Right hindlimb (tissue), 1 donor: ENCODE measurements at regions not wholly inside any gene's neighbourhood (a gene's known extent, or its start where the extent isn't known, plus 50 kb on each side); places are given as distances from the start of the nearest gene placed in this dataset.
"Not testable (repeated sequence)": the region's sequence is repeated elsewhere in the genome, so short reads cannot be mapped to it uniquely, and the experiment has no call there.

Source experiments
- DNase-seq: peaks from one replicate; pipeline ENCODE4 v3.0.0-alpha.2; 2018

DNA sequence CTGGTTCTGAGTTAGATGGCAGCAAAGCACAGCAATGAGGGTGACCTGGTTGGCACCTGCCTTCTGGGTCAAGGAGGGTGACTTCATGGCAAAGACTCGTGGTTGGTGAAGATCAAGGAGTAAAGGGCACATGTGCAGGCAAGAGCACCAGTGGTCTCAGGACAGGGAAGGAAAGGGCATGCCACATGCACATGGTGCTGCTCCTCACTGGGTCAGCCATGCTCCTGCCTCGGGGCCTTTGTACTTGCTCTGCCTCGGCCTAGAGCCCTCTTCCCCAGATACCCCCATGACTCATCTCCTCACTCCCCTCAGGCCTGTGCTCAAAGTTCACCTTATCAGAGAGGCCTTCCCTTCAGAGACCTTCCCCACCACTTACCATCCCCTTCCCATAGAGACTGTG lies 106.7 kb upstream of the KDM7A start:
- no peak for DNase-seq

DNA sequence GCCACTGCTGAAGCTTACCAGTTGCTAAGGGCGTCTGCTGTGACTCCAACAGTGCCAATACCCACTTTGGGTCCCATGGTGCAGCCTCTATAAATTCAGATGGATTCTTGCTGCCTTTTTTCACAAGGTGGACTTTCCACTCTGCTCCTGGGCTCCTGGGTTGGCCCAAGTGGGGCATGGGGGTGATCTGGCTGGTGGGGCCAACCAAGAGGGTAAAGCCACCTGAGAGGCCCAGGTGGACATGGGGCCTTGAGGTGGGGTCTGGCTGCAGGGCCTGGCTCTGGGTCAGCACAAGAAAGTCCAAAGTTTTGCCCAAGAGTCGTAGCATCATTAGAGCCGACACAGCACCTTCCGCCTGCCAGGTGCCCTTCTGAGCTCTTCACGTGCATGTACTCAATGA lies 105.2 kb upstream of the KDM7A start:
- DNase-seq, result no peak

DNA sequence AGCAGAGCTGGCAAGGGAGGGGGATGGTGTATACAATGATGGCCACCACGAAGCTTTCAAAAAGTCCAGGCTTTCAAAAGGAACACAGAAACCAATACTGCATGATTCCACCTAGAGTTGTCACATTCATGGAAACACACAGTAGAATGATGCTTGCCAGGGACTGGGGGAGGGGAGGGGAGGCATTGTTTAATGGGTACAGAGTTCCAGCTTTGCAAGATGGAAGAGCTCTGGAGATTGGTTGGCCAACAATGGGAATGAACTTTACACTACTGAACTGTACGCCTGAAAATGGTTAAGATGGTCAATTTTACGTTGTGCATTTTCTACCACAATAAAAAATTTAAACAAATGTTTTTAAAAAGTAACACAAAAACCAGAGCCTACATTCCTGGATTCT lies 104.5 kb upstream of the KDM7A start:
- DNase-seq, result no peak

DNA sequence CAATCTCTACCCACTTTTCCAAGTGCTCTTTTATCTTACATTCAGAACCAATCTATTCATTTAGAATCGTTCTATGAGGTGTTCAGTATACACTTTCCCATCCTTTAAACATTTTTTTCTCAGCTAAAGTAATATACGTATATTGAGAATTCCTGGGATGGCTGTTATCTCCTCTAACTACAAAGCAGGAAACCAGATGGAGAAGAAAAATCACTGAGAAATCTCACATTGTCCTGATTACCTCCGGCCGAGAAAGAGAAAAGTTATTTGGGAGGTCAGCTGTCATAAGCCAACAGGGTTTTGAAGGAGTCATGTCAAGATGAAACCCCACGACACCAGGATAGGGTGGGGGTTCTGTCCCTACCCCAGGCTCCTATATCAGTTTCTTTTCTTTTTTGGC lies 99.2 kb upstream of the KDM7A start:
- no peak for DNase-seq

DNA sequence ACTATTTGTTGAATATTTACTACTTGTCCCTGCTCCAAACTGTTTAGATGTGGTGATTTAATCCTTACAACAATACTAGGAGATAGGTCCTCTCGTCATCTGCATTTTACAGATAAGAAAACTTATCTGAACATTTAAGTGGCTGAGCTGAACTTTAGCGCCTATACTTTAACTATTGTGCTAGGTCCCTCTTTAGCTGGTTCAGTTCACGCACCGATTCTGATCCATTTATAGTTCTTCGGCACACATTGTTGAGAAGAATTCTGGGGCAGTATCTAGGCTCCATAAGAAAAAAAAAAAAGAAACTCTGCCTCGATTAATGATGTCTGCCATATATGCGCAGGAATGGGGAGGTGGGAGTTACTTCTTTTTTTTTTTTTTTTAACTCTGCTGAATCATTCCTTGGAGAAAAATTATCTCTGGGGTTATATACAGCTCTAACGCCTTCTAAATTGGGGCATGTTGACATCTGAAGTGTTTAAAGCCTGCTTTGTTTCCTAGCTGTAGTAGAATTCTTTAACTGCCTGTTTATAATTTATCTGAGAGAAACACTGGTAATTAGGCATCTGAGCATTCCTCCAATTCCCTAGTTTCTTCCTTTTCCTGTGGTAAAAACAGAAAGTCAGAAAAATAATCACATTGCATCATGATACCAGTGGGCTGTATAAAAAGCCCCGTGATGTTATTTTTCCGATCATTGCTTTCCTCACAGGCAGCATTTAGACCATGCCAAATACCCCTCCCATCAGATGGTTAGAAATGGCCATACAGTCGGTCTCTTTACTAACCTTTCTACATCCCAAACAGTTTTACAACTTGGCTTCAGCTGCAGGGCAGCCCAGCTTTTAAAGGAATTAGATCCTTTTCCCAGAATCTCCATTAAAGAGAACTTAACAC lies 98.5 kb upstream of the KDM7A start:
- peak; percentile 68 for DNase-seq

DNA sequence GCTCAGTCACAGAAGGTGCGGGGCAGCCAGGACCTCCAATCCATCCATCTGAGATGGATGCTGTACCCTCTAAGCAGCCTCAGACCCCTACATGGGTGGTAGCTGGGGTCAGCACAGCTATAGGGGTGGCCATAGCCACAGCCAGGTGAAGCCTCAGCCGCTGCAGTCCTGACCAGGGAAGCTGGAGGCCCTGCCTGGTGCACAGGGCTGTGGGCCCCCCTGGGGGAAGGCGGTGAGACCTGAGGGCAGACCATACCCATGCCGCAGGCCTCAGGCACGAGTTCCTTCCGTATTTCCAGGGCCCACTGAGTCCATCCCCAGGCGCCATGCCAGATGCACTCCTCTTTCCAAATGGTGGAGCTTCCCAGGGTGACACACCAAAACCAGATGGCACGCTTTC lies 96.6 kb upstream of the KDM7A start:
- DNase-seq, result no peak

DNA sequence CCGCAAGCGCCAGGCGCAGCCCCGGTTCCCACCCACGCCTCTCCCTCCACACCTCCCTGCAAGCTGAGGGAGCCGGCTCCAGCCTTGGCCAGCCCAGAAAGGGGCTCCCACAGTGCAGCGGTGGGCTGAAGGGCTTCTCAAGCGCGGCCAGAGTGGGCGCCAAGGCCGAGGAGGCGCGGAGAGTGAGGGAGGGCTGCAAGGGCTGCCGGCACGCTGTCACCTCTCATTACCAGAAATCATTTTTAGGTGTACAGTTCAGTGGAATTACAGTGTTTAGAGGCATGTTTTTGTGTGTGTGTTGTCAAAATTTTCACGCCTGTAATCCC lies 94.8 kb upstream of the KDM7A start:
- not testable (repeated sequence) for DNase-seq

DNA sequence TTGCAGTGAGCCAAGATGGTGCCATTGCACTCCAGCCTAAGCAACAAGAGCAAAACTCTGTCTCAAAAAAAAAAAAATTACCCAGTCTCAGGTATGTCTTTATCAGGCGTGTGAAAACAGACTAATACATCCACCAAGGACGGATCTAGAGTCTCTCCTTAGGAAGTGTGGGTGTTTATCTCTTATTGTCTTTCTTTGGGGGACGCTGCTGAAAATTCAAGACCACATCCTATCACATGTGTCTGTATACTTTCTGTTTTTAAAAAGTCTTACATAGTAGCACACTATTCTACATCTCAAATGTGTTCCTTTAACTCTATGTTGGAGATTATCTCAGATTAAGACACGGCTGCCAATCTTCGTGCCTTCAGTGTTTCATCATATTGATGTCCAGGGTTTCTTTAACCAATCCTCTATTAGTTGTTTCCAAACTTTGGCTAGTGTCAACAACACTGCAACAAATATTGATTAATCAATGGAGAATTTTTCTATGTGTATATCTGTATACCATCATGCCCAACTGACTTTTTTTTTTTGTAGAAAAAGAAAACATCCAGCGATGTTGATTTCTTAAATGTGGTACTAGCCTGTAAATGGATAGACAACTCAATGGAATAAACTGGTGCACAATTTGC lies 92.3 kb upstream of the KDM7A start:
- DNase-seq, result no peak

DNA sequence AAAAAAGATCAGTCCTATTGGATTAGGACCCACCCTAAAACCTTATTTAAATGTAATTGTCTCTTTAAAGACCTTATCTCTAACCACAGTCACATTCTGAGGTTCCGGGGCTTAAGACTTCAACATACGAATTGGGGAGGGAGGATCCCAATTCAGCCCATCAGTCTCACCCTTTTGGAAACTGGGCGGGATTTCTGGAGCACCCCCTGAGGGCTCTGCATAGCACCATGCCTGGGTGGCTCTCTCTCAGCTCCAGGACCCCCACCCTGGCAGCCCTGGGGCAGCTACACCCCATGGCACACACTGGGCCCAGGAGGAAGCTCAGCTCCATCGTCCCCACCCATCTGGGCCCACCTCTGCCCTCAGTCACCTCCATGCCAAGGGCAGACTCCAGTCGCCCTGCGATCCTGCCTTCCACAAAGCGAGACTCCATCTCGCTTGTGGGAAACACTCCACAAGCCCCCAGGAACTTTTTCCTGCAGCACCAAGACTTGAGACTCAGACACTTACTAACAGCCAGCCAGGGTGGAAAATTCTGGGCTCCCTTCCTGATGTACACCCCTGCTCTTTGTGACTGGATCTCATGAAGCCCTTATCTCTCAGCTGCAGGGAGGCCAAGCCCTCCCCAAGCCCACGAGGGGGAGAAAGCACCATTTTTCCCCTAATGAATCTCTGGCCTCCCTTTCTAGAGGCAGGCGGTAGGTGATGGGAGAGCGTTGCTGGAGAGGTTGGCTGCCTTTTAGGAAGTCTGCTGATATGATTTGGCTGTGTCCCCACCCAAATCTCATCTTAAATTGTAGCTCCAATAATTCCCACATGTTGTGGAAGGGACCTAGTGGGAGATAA lies 90.8 kb upstream of the KDM7A start:
- DNase-seq, result no peak

DNA sequence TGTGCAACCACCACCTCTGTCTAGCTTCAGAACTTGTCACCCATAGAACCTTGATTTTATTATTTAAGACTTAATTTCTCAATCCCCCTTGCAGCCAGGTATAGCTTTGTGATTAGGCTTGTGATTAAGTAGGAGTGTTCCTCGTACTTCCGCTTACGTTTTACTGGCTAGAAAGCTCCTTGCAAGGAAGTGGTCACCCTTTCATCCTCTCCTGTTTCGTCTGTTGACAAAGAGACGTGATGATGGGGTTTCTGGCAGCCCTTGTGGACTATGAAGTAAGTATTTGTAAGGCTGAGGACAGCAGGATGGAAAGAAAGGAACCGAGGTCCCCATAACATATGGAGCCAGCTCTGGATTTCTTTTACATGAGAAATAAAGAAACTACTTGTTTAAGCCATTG lies 86.5 kb upstream of the KDM7A start:
- DNase-seq, result no peak

DNA sequence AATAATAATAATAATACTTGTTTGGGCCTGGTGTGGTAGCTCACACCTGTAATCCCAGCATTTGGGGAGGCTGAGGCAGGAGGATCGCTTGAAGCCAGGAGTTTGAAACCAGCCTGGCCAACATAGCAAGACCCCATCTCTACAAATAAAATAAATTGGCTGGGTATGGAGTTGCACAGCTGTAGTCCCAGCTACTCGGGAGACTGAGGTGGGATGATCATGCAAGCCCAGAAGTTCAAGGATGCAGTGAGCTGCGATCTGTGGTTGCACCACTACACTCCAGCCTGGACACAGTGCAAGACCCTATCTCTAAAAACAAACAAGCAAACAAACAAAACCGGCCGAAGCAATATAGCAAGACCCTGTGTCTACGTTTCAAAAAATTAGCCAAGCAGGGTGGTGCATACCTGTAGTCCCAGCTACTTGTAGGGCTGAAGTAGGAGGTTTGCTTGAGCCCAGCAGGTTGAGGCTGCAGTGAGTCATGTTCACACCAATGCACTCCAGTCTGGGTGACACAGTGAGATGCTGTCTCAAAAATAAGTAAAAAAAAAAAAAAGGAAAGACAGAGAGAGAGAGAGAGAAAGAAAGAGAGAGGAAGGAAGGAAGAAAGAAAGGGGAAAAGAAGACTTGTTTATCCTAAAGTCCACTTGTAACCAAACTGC lies 85.6 kb upstream of the KDM7A start:
- no peak for DNase-seq

DNA sequence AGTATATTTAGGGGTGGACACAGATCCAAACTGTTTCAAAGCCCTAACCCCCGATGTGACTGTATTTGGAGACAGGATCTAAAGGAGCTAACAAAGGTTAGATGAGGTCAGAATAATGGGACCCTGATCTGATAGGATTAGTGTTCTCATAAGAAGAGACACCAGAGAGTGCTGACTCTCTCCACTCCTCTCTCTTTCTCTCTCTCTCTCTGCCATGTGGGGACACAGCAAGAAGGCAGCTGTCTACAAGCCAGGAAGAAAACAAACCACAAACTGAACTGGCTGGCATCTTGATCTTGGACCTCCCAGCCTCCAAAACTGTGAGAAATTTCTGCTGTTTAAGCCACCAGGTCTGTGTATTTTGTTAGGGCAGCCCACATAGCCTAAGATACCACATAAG lies 84.7 kb upstream of the KDM7A start:
- DNase-seq, result no peak

DNA sequence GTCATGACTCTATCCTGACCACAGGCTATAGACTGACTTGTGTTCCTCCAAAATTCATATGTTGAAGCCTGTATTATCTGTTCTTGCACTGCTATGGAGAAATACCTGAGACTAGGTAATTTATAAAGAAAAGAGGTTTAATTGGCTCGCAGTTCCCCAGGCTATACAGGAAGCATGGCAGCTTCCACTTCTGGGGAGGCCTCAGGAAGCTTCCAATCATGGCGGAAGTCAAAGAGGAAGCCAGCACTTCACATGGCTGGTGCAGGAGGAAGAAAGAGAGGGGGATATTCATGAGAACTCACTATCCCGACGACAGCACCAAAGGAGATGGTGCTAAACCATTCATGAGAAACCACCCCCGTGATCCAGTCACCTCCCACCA lies 84.3 kb upstream of the KDM7A start:
- no peak for DNase-seq

DNA sequence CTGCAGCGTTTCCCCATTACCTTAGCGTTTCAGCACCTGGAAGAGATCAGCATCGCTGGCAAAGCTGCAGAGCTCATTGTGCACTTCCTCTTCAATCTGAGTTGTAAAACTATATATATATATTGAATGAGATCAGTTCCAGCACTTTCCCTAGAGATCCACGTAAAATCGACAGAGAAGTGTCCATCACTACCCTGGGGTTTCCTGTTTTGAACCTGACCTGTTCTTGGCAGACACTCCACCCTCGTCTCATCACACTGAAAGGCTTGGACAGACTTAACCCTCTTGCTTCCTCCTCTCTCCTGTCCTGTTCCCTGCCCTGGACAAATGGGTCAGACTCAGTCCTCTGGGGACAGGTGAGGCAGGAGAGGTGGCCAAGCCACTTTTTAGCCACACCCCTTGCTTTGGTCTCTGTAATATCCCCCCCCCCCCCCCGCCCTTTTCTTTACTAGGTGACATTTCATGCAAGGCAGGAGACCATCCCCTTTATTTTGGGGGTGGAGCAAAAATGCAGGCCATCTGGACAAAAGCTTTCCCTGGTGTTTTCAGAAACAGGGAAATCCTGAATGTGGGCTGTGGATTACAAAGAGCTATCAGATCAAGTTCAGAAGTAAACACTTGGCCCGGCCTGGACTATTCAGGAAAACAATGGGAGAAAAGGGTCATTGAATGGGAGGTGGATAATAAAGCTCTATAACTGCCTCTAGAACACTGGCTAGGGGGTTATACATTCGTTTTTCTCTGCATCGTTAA lies 83.7 kb upstream of the KDM7A start:
- peak; percentile 32 for DNase-seq

DNA sequence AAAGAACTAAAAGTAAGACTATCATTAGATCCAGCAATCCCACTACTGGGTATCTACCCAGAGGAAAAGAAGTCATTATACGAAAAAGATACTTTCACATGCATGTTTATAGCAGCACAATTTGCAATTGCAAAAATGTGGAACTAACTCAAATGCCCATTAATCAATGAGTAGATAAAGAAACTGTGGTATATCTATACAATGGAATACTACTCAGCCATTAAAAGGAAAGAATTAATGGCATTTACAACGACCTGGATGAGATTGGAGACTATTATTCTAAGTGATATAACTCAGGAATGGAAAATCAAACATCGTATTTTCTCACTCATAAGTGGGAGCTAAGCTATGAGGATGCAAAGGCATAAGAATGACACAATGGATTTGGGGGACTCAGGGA lies 80.5 kb upstream of the KDM7A start:
- not testable (repeated sequence) for DNase-seq

DNA sequence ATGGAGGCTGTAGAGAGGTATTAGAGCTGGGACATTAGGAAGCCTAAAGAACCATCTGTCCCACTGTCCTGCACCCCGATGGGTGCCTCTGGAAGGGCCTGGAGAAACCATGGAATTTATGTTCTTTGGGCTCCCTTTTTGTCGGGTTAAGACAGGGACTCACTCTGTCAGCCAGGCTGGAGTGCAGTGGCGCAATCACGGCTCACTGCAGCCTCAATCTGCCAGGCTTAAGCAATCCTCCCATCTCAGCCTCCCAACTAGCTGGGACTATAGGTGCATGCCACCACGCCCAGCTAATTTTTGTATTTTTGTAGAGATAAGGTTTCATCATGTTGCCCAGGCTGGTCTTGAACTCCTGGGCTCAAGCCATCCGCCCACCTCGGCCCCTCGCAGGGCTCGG lies 78.2 kb upstream of the KDM7A start:
- DNase-seq, result not testable (repeated sequence)

DNA sequence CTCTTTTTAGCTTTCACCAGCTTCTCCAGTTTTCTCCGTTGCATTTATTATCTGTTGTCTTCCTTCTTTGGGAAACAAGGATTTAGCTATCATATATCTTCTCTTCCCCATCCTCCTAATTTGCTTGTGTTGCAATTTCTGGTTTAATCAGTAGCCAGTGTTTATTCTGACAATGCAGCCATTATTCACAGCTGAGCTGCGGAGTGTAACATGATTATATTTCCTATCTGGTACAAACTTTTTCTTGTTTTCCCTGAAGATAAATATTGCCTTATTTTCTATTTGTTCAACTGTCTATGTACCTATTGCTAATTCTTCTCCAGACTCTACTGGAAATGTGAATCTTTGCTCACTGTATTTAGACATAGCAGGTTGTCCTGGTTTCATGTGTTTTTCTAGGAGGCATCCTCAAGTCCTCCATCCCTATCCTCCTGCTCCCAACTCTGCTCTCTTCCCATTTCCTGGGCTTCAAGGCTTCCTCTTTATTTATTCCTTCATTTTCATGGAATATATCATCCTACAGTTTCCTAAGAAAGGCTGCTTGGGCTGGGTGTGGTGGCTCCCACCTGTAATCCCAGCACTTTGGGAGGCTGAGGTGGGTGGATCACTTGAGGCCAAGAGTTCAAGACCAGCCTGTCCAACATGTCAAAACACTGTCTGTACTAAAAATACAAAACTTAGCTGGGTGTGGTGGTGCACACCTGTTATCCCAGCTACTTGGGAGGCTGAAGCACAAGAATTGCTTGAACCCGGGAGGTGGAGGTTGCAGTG lies 72.4 kb upstream of the KDM7A start:
- DNase-seq, result no peak

DNA sequence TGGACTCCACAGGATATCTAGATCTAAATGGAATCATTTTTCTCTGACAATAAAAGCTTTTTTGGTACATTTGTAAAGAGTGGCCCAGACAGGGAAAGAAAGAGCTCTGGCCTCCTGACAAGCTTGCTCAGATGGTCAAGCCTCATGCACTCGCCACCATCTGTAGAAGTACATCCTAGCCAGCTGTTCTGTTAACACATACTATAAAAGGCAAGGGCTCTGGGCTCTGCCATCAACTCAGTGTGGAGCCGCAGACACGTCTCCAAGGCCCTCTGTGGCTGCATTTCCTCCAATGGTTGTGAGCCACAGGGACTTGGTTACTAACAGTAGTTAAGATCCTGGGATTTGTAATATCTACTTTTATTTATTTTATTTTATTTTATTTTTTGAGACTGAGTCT lies 70.8 kb upstream of the KDM7A start:
- no peak for DNase-seq

DNA sequence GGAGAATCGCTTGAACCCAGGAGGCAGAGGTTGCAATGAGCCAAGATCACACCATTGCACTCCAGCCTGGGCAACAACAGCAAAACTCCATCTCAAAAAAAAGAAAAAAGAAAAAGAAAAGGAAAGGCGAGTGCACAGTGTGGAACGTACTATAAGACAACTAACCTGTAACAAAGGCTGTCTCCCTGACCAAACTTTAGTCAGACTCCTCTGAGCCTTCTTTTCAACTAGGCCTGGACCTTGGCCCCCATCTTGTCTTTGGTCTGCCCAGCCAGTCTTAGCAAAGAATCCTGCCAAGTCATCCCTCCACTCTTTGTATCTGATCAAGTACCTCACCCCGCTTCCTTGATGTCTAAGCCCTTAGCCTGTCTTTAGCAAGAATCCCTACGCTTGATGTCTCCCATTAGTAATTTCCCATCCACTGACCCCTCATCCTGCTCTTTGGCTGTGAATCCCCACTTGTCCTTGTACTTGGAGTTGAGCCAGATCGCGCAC lies 68.9 kb upstream of the KDM7A start:
- DNase-seq, result no peak

DNA sequence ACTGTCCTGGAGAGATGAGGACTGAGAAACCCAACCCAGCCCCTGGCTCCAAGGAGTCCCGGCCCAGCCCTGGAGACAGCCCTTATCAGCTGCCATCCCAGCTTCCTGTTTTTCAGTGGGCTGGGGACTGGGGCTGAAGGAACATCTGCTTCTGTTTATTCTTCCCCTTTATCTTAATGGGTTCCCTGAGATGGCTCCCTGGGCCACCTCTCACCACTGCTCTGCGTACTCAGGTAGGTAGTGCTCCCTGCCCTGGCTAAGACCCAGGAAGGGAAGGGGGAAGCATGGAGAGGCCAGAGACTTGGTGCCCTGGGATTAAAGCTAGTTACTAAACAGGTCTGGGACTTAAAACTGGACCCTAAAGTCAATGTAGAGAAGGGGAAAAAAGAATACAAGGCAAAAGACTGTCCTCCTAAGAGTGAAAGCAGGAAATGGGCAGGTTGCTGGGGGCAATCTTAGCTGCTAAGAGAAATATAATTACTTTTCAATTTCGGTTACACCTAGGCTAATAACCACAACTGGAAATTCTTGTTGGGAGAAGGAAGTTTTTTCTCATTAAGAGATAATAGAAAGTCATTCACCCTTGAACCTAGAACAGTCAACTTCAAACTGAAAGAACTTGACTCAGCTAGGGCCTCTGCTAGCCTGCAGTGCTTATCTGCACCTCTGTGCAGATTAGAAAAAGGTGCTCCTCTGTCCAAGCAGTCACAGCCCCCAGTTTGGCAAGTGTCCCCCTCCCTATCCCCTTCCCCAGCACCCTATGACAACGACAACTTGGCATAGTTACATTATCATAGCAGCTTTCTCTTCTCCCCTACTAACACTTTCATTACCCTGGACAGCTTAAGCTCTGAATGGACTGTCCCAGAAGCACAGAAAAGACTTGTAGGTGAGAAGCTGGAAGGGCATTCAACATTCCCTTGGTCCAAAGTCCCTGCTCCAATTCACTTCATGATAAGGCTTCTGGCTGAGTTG lies 65.6 kb upstream of the KDM7A start:
- no peak for DNase-seq

DNA sequence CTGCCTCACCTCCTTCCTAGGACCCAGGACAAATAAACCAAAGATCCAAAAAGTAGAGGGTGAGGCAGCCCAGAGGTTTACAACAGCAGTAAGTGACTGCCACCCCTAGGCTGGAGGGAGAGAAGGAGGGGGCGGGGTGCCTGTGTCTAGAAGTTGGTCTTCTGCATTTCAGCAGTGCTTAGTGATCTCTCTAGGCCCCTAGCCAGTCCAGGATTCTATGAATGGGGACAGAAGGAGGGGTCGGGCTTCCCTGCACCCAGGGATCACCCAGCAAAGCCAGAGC lies 62.8 kb upstream of the KDM7A start:
- no peak for DNase-seq
